Epithelial cell of proximal tubule (primary cell): ENCODE measurements at regions not wholly inside any gene's neighbourhood (a gene's known extent, or its start where the extent isn't known, plus 50 kb on each side); places are given as distances from the start of the nearest gene placed in this dataset.

ENCODE experiments used
- DNase-seq: peaks from one replicate; pipeline ENCODE4 v3.0.0-alpha.2; 2011; ENCODE audit warnings: low read depth
- H3K4me3 ChIP-seq: 2 replicates; pipeline ENCODE4 v1.5.1; 2011; ENCODE audit warnings: low read depth, mild to moderate bottlenecking, low read length
- CTCF ChIP-seq: conservative IDR thresholded peaks from 2 replicates; pipeline ENCODE4 v1.5.1; 2012; ENCODE audit warnings: low read depth, mild to moderate bottlenecking, low read length

GRCh38 chr3:161576311-161576710, 79.7 kb downstream of the OTOL1 start:
- no peak overlapping the region for H3K4me3 ChIP-seq
- DNase-seq, result no peak
- no peak for TF ChIP-seq CTCF

GRCh38 chr3:161576714-161577510, 80.3 kb downstream of the OTOL1 start:
- no peak for TF ChIP-seq CTCF
- no peak overlapping the region for H3K4me3 ChIP-seq
- DNase-seq, result no peak

- TF ChIP-seq CTCF, result no peak
- no peak for DNase-seq
- H3K4me3 ChIP-seq, result no peak overlapping the region
These were observed 81.1 kb downstream of the OTOL1 start for GRCh38 chr3:161577662-161578061.

GRCh38 chr3:161579395-161580126, 83.0 kb downstream of the OTOL1 start:
- H3K4me3 ChIP-seq, result no peak overlapping the region
- no peak for TF ChIP-seq CTCF
- DNase-seq, result no peak

GRCh38 chr3:161585922-161586321, 89.3 kb downstream of the OTOL1 start:
- no peak for TF ChIP-seq CTCF
- DNase-seq, result no peak
- H3K4me3 ChIP-seq, result no peak overlapping the region

GRCh38 chr3:161586556-161587235, 90.1 kb downstream of the OTOL1 start:
- TF ChIP-seq CTCF, result no peak
- H3K4me3 ChIP-seq, result no peak overlapping the region
- no peak for DNase-seq
